MM.1S (cell line): ENCODE measurements at regions not wholly inside any gene's neighbourhood (a gene's known extent, or its start where the extent isn't known, plus 50 kb on each side); places are given as distances from the start of the nearest gene placed in this dataset.

Experiments used
- CTCF ChIP-seq: fragments of 300-600 bp; sonication (generic); IDR thresholded peaks from 2 replicates; pipeline ENCODE4 v1.5.1; 2016; ENCODE audit warnings: antibody characterized with exemption, low read length, mixed read lengths
- EZH2 ChIP-seq: fragments of 300-600 bp; sonication (generic); optimal IDR thresholded peaks from 2 replicates; pipeline ENCODE3; 2017; ENCODE audit warnings: low read depth, mild to moderate bottlenecking, antibody characterized with exemption, low read length, mixed read lengths
- EZH2phosphoT487 ChIP-seq: fragments of 300-600 bp; sonication (generic); IDR thresholded peaks from 2 replicates; pipeline ENCODE4 v1.6.1; 2018; ENCODE audit warnings: antibody characterized with exemption, low read length

DNA sequence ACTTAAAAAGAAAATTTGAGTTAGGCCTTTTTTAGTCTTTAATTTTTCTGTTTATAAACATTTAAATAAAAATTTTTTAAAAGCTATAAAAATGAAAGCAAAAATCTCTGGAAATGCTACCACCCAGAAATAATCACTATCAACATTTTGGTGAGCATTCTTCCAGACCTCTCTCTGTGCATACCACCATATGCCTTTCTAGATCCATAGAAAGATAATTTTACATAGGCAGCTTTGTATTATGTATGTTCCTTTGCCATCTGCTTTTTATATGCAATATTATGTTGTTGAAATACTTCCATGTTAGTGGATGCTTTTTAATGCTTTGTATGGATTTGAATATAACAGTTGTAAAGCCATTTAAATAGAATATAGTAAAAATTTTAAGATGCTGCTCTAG lies 496.7 kb upstream of the HTR1E start:
- no peak for TF ChIP-seq CTCF
- no peak for TF ChIP-seq EZH2
- TF ChIP-seq EZH2phosphoT487 = no peak
